Heart left ventricle (tissue), 16 donors: ENCODE measurements at regions not wholly inside any gene's neighbourhood (a gene's known extent, or its start where the extent isn't known, plus 50 kb on each side); places are given as distances from the start of the nearest gene placed in this dataset.

ENCODE experiments used
- ATAC-seq, 4 donors: fragments of 200-7000 bp; cut with Tn5 transposase; one replicate each; pipeline ENCODE4 v1.9.1; 2020 to 2022; ENCODE audit warnings: moderate library complexity in 4 of 4, mild to moderate bottlenecking in 3 of 4, moderate number of reproducible peaks in 1 of 4
- DNase-seq, 5 donors: peaks; one replicate each; pipeline ENCODE4 v3.0.0-alpha.2; 2020
- H3K27ac ChIP-seq, 12 donors: fragments of 200-600 bp; sonication (generic) in 4 of 12; one replicate each; pipeline versions ENCODE4 v1.5.0 to v1.8.0; 2016 to 2022; ENCODE audit warnings: mild to moderate bottlenecking in 2 of 12
- H3K27me3 ChIP-seq, 9 donors: fragments of 200-600 bp; sonication (generic) in 2 of 9; one replicate each; pipeline versions ENCODE4 v1.5.1 to v1.8.0; 2016 to 2022; ENCODE audit warnings: mild to moderate bottlenecking in 3 of 9
- H3K36me3 ChIP-seq, 9 donors: fragments of 200-600 bp; sonication (generic) in 2 of 9; one replicate each; pipeline versions ENCODE4 v1.5.0 to v1.8.0; 2018 to 2022; ENCODE audit warnings: mild to moderate bottlenecking in 2 of 9
- H3K4me1 ChIP-seq, 12 donors: fragments of 200-600 bp; sonication (generic) in 4 of 12; one replicate each; pipeline versions ENCODE4 v1.5.0 to v1.8.0; 2016 to 2022; ENCODE audit warnings: mild to moderate bottlenecking in 3 of 12
- H3K4me3 ChIP-seq, 12 donors: fragments of 200-600 bp; sonication (generic) in 4 of 12; one replicate each; pipeline versions ENCODE4 v1.5.0 to v1.8.0; 2017 to 2022; ENCODE audit warnings: mild to moderate bottlenecking in 9 of 12, moderate library complexity in 4 of 12
- H3K9me3 ChIP-seq, 12 donors: fragments of 200-600 bp; sonication (generic) in 4 of 12; one replicate each; pipeline versions ENCODE4 v1.5.0 to v1.8.0; 2016 to 2022; ENCODE audit warnings: mild to moderate bottlenecking in 1 of 12
- POLR2A ChIP-seq, 2 donors: fragments of 450-650 bp; IDR thresholded peaks; one replicate each; pipeline ENCODE4 v1.6.1; 2017; ENCODE audit warnings: antibody characterized with exemption in 2 of 2, mild to moderate bottlenecking in 2 of 2, moderate library complexity in 2 of 2
- WGBS, 4 donors: extraction: QIAGEN DNeasy Blood & Tissue Kit in 2 of 4; methylation state at CpG; one replicate each; pipeline versions ENCODE4 v1.1.5 to v1.1.7; 2013 to 2018; 5-methylcytosine and 5-hydroxymethylcytosine counted together
- intact Hi-C, 10 donors: fragments of 100-400 bp; cut with DNase I; formaldehyde crosslinking; loops; one replicate each; pipeline versions ENCODE4 v1.11.1 to v1.14.2; 2022
- TF ChIP-seq, protein P1 (sequence below), 12 donors: fragments of 200-600 bp; sonication (generic) in 4 of 12; IDR thresholded peaks; one replicate each; pipeline versions ENCODE4 v1.5.0 to v1.8.0; 2018 to 2022; ENCODE audit warnings: antibody characterized with exemption in 12 of 12, mild to moderate bottlenecking in 5 of 12
- donor health status: ischemic (EF 13 %, LVEDD 7.1; RV severe dilation, severe dysfunction).
- donor health status: healthy with polysubstance abuse.
- donor health status: DM: no; HTN: yes; CAD: no.
- donor health status: DM: no; HTN: no; CAD: no.
- donor health status: ischemic (EF 25% LVEDD 6.9; RV normal size, moderate dysfunction).
- donor health status: ischemic (EF 25% LVEDD 5.7; RV mildly dilated, moderate dysfunction).
- donor health status: healthy.
- donor health status: DM: yes; HTN: yes; CAD: no.
- donor health status: ischemic (EF 35%, LVEDD 5.7; RV mildly dilated, moderate dysfunction).
- donor health status: nonischemic (EF 11% LVEDD 7.7; RV severe dilation, severe dysfunction).
- donor health status: DM: yes; HTN: yes; CAD: no.
- donor health status: PGD.
- donor health status: ischemic (EF 29% LVEDD 5.4; RV normal size, mild dysfunction).
- donor health status: nonischemic (EF 23%, LVEDD 6.1; RV moderate dilation, normal function).

DNA sequence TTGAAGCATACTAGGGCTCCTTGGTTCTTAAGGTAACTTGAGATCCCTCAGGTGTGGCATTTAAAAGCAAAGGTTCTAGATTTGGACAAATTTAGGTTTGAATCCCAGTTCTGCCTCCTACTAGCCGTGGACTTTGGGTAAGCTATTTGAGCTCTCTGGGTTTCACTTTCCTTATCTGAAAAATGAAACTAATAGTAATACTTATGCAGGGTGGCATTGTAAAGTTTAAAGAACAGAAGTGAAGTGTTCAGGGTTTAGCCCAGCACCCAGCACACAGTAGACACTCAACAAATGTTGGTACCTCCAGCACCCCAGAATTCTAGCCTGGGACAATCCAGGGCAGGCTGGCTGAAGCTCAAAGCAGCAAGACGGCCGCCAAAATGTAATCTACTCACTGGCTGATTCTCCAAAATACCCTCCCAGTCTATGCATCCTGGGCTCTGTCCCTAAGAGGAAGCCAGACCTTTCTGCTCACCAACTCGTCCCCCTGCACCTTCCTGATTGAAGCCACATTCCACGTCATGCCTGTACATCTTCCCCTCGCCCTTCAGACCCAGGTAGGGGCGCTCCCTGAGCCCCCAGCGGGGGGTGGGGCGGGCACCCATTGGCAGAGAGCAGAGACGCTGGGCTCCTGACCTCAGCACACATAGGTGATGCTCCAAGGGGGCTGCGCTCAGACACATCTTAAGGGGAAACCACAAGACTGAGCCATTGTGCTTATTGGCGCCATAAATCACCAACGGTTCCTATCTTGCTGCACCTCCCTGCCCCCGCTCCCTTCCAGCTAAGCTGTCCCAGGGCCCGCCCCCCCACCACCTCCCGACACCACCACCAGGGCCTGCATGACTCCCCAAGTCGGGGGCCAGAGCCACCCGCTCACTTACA lies 160.6 kb downstream of the BCOR start:
- no peak for ATAC-seq
- H3K27ac ChIP-seq = peak overlapping the region in 1 of 12 donors; percentile 56
- no peak for TF ChIP-seq POLR2A (IDR thresholded peaks at IDR 0.05)
- H3K4me3 ChIP-seq = peak overlapping the region in 1 of 12 donors; percentile 23
- H3K9me3 ChIP-seq = no peaks in the 10 kb centered on the region
- H3K36me3 ChIP-seq = no peaks in the 10 kb centered on the region
- H3K27me3 ChIP-seq = no peaks in the 10 kb centered on the region
- no peak for DNase-seq
- intact Hi-C loops = loop anchor here in 1 of 10 donors (10.0 kb wide), 1 partner anchor 68 kb away; no protein-coding TSS in a partner anchor
- WGBS, 4 donors = 69 to 78% (median 77%) methylated on average over 17 to 18 of the region's 18 CpGs
- H3K4me1 ChIP-seq = peaks cover 0 to 6% (median 0%) of the 10 kb centered on the region in 12 donors

GRCh38 chrX:39938466-39938865 lies 159.3 kb downstream of the BCOR start:
- intact Hi-C loops = loop anchor here in 1 of 10 donors (10.0 kb wide), 1 partner anchor 66 kb away; no protein-coding TSS in a partner anchor
- DNase-seq = no peak
- H3K4me1 ChIP-seq = peaks cover 0 to 6% (median 0%) of the 10 kb centered on the region in 12 donors

GRCh38 chrX:39939678-39940077 lies 158.1 kb downstream of the BCOR start:
- intact Hi-C loops = loop anchor here in 1 of 10 donors (10.0 kb wide), 1 partner anchor 65 kb away; no protein-coding TSS in a partner anchor
- H3K4me3 ChIP-seq = no peak overlapping the region
- TF ChIP-seq, protein P1, sequence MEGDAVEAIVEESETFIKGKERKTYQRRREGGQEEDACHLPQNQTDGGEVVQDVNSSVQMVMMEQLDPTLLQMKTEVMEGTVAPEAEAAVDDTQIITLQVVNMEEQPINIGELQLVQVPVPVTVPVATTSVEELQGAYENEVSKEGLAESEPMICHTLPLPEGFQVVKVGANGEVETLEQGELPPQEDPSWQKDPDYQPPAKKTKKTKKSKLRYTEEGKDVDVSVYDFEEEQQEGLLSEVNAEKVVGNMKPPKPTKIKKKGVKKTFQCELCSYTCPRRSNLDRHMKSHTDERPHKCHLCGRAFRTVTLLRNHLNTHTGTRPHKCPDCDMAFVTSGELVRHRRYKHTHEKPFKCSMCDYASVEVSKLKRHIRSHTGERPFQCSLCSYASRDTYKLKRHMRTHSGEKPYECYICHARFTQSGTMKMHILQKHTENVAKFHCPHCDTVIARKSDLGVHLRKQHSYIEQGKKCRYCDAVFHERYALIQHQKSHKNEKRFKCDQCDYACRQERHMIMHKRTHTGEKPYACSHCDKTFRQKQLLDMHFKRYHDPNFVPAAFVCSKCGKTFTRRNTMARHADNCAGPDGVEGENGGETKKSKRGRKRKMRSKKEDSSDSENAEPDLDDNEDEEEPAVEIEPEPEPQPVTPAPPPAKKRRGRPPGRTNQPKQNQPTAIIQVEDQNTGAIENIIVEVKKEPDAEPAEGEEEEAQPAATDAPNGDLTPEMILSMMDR (IDR thresholded peaks at IDR 0.05) = no peak
- TF ChIP-seq POLR2A (IDR thresholded peaks at IDR 0.05) = no peak
- peaks cover 0 to 5% (median 0%) of the 10 kb centered on the region in 12 donors for H3K9me3 ChIP-seq
- DNase-seq = no peak
- 74 to 93% (median 89%) methylated on average over 3 of the region's 3 CpGs for WGBS, 4 donors
- H3K27ac ChIP-seq = no peak overlapping the region
- H3K36me3 ChIP-seq = no peaks in the 10 kb centered on the region
- H3K4me1 ChIP-seq = peaks cover 0 to 6% (median 0%) of the 10 kb centered on the region in 12 donors
- no peak for ATAC-seq
- H3K27me3 ChIP-seq = no peaks in the 10 kb centered on the region

More at GRCh38 chrX:39938466-39938865, 159.3 kb downstream of the BCOR start:
- WGBS, 4 donors = 83 to 91% (median 90%) methylated on average over 6 of the region's 6 CpGs
- H3K27ac ChIP-seq = no peak overlapping the region
- no peaks in the 10 kb centered on the region for H3K27me3 ChIP-seq
- H3K4me3 ChIP-seq = no peak overlapping the region
- ATAC-seq = no peak
- H3K36me3 ChIP-seq = no peaks in the 10 kb centered on the region
- peaks cover 0 to 5% (median 0%) of the 10 kb centered on the region in 12 donors for H3K9me3 ChIP-seq
- no peak for TF ChIP-seq POLR2A (IDR thresholded peaks at IDR 0.05)
- TF ChIP-seq, protein P1 (IDR thresholded peaks at IDR 0.05) = no peak

- Histone ChIP-seq H3K4me1 (peaks cover 0 to 6% (median 0%) of the 10 kb centered on the region in 12 donors), H3K27ac (no peak overlapping the region), H3K9me3 (peaks cover 0 to 5% (median 0%) of the 10 kb centered on the region in 12 donors), H3K4me3 (no peak overlapping the region), H3K36me3 (no peaks in the 10 kb centered on the region), H3K27me3 (no peaks in the 10 kb centered on the region)
- no peak for ATAC-seq
- TF ChIP-seq, protein P1 (IDR thresholded peaks at IDR 0.05) = no peak
- no peak for TF ChIP-seq POLR2A (IDR thresholded peaks at IDR 0.05)
- 75 to 94% (median 85%) methylated on average over 5 to 6 of the region's 6 CpGs for WGBS, 4 donors
- intact Hi-C loops = no loop called here
- no peak for DNase-seq
Measured at GRCh38 chrX:39941332-39941920, 156.3 kb downstream of the BCOR start.
